WERI-Rb-1 (cell line): ENCODE measurements at regions not wholly inside any gene's neighbourhood (a gene's known extent, or its start where the extent isn't known, plus 50 kb on each side); places are given as distances from the start of the nearest gene placed in this dataset.

Experiments used
- DNase-seq: peaks from one replicate; pipeline ENCODE4 v3.0.0-alpha.2; 2020
- H3K27ac ChIP-seq: fragments of 250-450 bp; sonication (Bioruptor Pico); 2 replicates; pipeline ENCODE4 v1.5.1; 2020; ENCODE audit warnings: mild to moderate bottlenecking, moderate library complexity
- H3K27me3 ChIP-seq: fragments of 250-450 bp; sonication (Bioruptor Pico); 2 replicates; pipeline ENCODE4 v1.5.1; 2021; ENCODE audit warnings: mild to moderate bottlenecking, low read depth, moderate library complexity; ENCODE audit not compliant: insufficient read depth, severe bottlenecking
- H3K36me3 ChIP-seq: fragments of 250-450 bp; sonication (Bioruptor Pico); 2 replicates; pipeline ENCODE4 v1.5.1; 2020; ENCODE audit warnings: mild to moderate bottlenecking, moderate library complexity
- H3K4me3 ChIP-seq: 2 replicates; pipeline ENCODE4 v1.5.1; 2011; ENCODE audit warnings: low read depth, mild to moderate bottlenecking, control low read depth, low read length
- H3K9me3 ChIP-seq: fragments of 250-450 bp; sonication (Bioruptor Pico); 2 replicates; pipeline ENCODE4 v1.5.1; 2021; ENCODE audit warnings: mild to moderate bottlenecking, moderate library complexity; ENCODE audit not compliant: severe bottlenecking
- TF ChIP-seq, protein P1 (sequence below): IDR thresholded peaks from 2 replicates; pipeline ENCODE4 v1.5.1; 2011; ENCODE audit warnings: low read depth, mild to moderate bottlenecking, control low read depth, inconsistent platforms, low read length

- TF ChIP-seq, protein P1, sequence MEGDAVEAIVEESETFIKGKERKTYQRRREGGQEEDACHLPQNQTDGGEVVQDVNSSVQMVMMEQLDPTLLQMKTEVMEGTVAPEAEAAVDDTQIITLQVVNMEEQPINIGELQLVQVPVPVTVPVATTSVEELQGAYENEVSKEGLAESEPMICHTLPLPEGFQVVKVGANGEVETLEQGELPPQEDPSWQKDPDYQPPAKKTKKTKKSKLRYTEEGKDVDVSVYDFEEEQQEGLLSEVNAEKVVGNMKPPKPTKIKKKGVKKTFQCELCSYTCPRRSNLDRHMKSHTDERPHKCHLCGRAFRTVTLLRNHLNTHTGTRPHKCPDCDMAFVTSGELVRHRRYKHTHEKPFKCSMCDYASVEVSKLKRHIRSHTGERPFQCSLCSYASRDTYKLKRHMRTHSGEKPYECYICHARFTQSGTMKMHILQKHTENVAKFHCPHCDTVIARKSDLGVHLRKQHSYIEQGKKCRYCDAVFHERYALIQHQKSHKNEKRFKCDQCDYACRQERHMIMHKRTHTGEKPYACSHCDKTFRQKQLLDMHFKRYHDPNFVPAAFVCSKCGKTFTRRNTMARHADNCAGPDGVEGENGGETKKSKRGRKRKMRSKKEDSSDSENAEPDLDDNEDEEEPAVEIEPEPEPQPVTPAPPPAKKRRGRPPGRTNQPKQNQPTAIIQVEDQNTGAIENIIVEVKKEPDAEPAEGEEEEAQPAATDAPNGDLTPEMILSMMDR: no peak
- no peak overlapping the region for H3K27ac ChIP-seq
- H3K9me3 ChIP-seq: no peaks in the 10 kb centered on the region
- no peak for DNase-seq
- H3K4me3 ChIP-seq: no peak overlapping the region
- no peaks in the 10 kb centered on the region for H3K36me3 ChIP-seq
- H3K27me3 ChIP-seq: peaks cover 36% of the 10 kb centered on the region
These were observed 452.9 kb upstream of the B3GAT1 start for GRCh38 chr11:134864968-134865305.

DNA sequence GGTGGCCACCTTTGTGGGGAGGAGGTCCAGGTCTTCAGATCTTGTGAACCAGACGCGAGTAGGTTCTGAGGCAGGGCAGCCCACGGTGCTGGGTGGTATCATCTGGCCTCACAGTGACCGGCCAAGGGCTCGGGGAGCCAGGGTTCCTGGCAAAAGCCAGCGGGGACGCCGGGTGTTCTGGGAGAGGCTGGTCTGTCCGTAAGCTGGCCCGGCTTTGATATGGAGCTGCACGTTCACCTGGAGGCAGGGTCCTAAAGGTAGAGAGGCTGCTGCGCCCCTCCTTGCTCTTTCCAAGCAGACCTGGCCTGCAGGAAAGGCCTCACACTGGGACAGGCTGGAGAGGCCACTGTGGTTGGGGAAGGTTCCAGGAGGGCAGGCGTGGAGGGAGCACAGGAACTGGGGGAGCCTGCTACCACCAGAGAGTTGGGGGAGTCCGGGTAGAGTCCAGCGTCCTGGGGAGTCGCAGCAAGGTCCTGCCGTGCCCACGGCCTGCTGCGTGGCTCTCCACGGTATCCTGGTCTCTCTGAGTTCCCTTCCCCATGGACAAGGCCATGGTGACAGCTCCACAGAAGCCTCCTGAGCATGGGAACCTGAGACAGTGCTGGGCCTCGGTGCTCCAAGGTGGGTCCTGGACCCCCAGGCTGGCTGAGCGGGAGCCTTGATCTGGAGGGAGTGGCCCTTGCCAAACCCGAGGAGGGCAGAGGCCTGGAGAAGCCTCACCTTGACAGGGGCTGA is 452.4 kb upstream of the B3GAT1 start:
- no peak for DNase-seq
- no peak overlapping the region for H3K27ac ChIP-seq
- H3K9me3 ChIP-seq: no peaks in the 10 kb centered on the region
- H3K27me3 ChIP-seq: peaks cover 36% of the 10 kb centered on the region
- H3K36me3 ChIP-seq: no peaks in the 10 kb centered on the region
- TF ChIP-seq, protein P1: no peak
- no peak overlapping the region for H3K4me3 ChIP-seq

DNA sequence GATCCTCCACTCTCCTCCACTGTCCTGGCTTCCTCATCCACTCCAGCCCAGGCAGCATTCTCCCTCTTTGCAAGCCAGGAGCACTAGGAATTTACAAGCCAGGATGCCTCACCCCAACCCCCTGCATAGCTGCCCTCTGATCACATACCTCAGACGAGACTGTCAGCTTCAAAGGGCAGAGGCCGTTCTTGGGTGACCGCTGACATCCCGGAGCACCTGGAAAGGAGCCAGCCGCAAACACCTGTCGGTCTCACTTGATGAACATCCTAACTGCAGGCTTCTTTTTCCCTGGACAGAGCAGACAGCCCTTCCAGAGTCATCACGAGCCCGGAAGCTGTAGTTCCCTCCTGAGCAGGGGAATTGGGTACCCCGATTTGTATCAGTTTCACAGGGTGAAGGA is 451.3 kb upstream of the B3GAT1 start:
- H3K36me3 ChIP-seq: no peaks in the 10 kb centered on the region
- H3K27me3 ChIP-seq: peaks cover 39% of the 10 kb centered on the region
- TF ChIP-seq, protein P1: no peak
- H3K27ac ChIP-seq: no peak overlapping the region
- DNase-seq: no peak
- H3K4me3 ChIP-seq: no peak overlapping the region
- no peaks in the 10 kb centered on the region for H3K9me3 ChIP-seq

DNA sequence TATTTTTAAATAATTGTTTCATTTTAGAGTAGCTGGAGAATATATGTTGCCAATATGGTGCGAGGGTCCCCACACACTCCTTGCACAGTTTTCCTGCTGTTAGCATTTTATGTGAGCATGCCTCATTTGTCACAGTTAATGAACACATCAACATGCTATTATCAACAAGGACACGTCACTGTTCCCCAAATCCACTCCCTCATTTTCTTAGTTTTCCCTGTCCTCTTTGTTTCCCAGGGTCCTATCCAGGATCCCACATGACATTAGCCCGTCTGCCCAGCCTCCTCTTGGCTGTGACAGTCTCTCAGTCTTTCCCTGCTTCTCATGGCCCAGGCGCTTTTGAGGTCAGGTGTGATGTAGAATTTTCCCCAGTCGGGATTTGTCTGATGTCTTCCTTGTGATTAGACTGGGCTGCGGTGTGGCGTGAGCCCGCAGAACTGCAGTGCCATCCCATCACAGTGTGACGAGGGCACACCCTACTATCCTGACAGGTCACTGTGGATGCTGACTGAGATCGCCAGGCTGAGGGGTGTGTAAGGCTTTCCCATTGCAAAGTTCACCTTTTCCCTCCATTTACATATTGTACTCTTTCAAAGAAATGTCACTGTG is 450.6 kb upstream of the B3GAT1 start:
- H3K9me3 ChIP-seq: no peaks in the 10 kb centered on the region
- no peak overlapping the region for H3K4me3 ChIP-seq
- H3K36me3 ChIP-seq: no peaks in the 10 kb centered on the region
- TF ChIP-seq, protein P1: no peak
- peaks cover 36% of the 10 kb centered on the region for H3K27me3 ChIP-seq
- no peak overlapping the region for H3K27ac ChIP-seq
- DNase-seq: no peak

DNA sequence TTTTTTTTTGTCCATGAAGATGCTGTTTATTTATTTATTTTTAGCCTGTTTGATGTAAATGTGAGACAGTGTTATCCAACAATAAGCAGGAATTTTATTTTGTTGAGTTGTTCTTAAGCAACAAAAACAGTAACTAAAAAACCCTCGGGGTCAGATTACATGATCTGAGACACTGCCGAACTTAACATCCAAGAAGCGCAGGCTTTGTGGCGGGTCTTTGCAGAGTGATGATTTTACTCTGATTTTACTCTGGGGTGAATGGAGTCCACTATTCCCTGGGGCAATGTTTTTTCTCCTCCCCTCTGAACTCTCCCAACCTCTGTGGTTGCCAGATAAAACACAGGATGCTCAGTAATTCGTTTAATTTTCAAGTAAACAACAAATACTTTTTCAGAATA is 450.1 kb upstream of the B3GAT1 start:
- peaks cover 30% of the 10 kb centered on the region for H3K27me3 ChIP-seq

More for the DNA sequence above, 450.1 kb upstream of the B3GAT1 start:
- no peak for DNase-seq
- TF ChIP-seq, protein P1: no peak
- Histone ChIP-seq H3K36me3 (no peaks in the 10 kb centered on the region), H3K9me3 (no peaks in the 10 kb centered on the region), H3K27ac (no peak overlapping the region), H3K4me3 (no peak overlapping the region)
